GM23248 (cell line): ENCODE measurements at regions not wholly inside any gene's neighbourhood (a gene's known extent, or its start where the extent isn't known, plus 50 kb on each side); places are given as distances from the start of the nearest gene placed in this dataset.

Experiments used
- EZH2 ChIP-seq: fragments of 200-600 bp; sonication (generic); IDR thresholded peaks from 2 replicates; pipeline ENCODE4 v1.6.1; 2018; ENCODE audit warnings: antibody characterized with exemption, mild to moderate bottlenecking; ENCODE audit not compliant: insufficient read depth, poor library complexity, severe bottlenecking
- EZH2phosphoT487 ChIP-seq: fragments of 200-600 bp; sonication (generic); IDR thresholded peaks from 2 replicates; pipeline ENCODE4 v1.6.1; 2018; ENCODE audit warnings: antibody characterized with exemption, moderate library complexity, mild to moderate bottlenecking, low read depth; ENCODE audit not compliant: insufficient read depth

GRCh38 chr19:27740396-27740795, 1472.6 kb downstream of the UQCRFS1 start:
- TF ChIP-seq EZH2, result no peak
- TF ChIP-seq EZH2phosphoT487, result no peak
